ENCODE measurements at regions not wholly inside any gene's neighbourhood (a gene's known extent, or its start where the extent isn't known, plus 50 kb on each side); places are given as distances from the start of the nearest gene placed in this dataset.

GRCh38 chr1:195820925-195821324 is 787.3 kb downstream of the KCNT2 start:
- H3K9ac ChIP-seq (replicated peaks; ENCODE audit: extremely low read depth, insufficient read depth, low read length) = no peak overlapping the region
- dilution Hi-C loops (cut with MboI; ENCODE audit: extremely low pct_ligation_motif_present, low sequenced_read_pairs) = no loop called here
- DNase-seq (ENCODE audit: low read depth, low spot score) (no peak), FAIRE-seq (no peak)
- H3K9me1 ChIP-seq (replicated peaks; ENCODE audit: control insufficient read depth, extremely low read depth, insufficient read depth, low read length) = no peaks in the 10 kb centered on the region
- H2AFZ ChIP-seq (ENCODE audit: low read depth, low read length) = no peak overlapping the region
- H3K27ac ChIP-seq (ENCODE audit: insufficient read depth, low read depth, low read length) = no peak overlapping the region
- no peaks in the 10 kb centered on the region for H3K9me3 ChIP-seq (replicated peaks; ENCODE audit: control insufficient read depth, insufficient read depth, low read length)
- CTCF ChIA-PET = no interaction called here
- no peaks in the 10 kb centered on the region for H3K36me3 ChIP-seq (ENCODE audit: control insufficient read depth in 2 of 2, extremely low read depth in 1 of 2, insufficient read depth in 2 of 2, low read length in 2 of 2)
- no peaks in the 10 kb centered on the region for H3K4me1 ChIP-seq (ENCODE audit: control insufficient read depth, extremely low read depth, insufficient read depth, low read length)
- H4K20me1 ChIP-seq (replicated peaks; ENCODE audit: control insufficient read depth, extremely low read depth, insufficient read depth, low read length) = no peaks in the 10 kb centered on the region
- POLR2A ChIA-PET = no interaction called here
- H3K27me3 ChIP-seq (ENCODE audit: control insufficient read depth in 2 of 2, insufficient read depth in 2 of 2, low read length in 2 of 2) = no peaks in the 10 kb centered on the region
- intact Hi-C loops (cut with micrococcal nuclease) = no loop called here
- no TSS peak for BruUV-seq (replicated peaks)
- no peaks in the 10 kb centered on the region for H3K79me2 ChIP-seq (ENCODE audit: control insufficient read depth, insufficient read depth, low read length)
- TF ChIP-seq GATA2 (IDR thresholded peaks at IDR 0.05; ENCODE audit: insufficient read depth, insufficient read length, low read depth, low read length) (no peak), FOS (IDR thresholded peaks at IDR 0.05; ENCODE audit: borderline replicate concordance, insufficient read depth, low read length) (no peak), JUN (IDR thresholded peaks at IDR 0.05; ENCODE audit: borderline replicate concordance, insufficient read depth, insufficient read length, low read depth) (no peak), CTCF (IDR thresholded peaks at IDR 0.05; ENCODE audit: extremely low read depth in 1 of 2, insufficient read depth in 1 of 2, low read depth in 1 of 2, low read length in 2 of 2) (no peak), MAX (IDR thresholded peaks at IDR 0.05; ENCODE audit: insufficient read depth, insufficient read length) (no peak), POLR2A (IDR thresholded peaks at IDR 0.05; ENCODE audit: low read depth, low read length) (no peak), MYC (IDR thresholded peaks at IDR 0.05; ENCODE audit: low read depth, low read length) (no peak), EZH2 (IDR thresholded peaks at IDR 0.05; ENCODE audit: borderline replicate concordance, low read depth, low read length, severe bottlenecking) (no peak), POLR2AphosphoS5 (IDR thresholded peaks at IDR 0.05; ENCODE audit: insufficient read depth, low read depth, low read length) (no peak)
- H3K4me2 ChIP-seq (ENCODE audit: insufficient read depth, low read length) = no peak overlapping the region
- H3K4me3 ChIP-seq (replicated peaks in 1 of 3; ENCODE audit: insufficient read depth in 1 of 3, low read depth in 1 of 3, low read length in 3 of 3) = no peak overlapping the region
